NB4 (cell line): ENCODE measurements at regions not wholly inside any gene's neighbourhood (a gene's known extent, or its start where the extent isn't known, plus 50 kb on each side); places are given as distances from the start of the nearest gene placed in this dataset.

Experiments used
- CTCF ChIP-seq: IDR thresholded peaks from one replicate; pipeline ENCODE4 v1.5.1; 2012; ENCODE audit warnings: low read depth, low read length
- MAX ChIP-seq: IDR thresholded peaks from 2 replicates; pipeline ENCODE4 v1.6.1; 2011; ENCODE audit warnings: low read depth, low read length
- MYC ChIP-seq: IDR thresholded peaks from 2 replicates; pipeline ENCODE4 v1.6.1; 2011; ENCODE audit warnings: low read depth, low read length
- POLR2A ChIP-seq: IDR thresholded peaks from 2 replicates; pipeline ENCODE4 v1.6.1; 2011; ENCODE audit warnings: mild to moderate bottlenecking; ENCODE audit not compliant: insufficient read length; ENCODE audit errors: extremely low read depth

GRCh38 chr2:165033402-165033801 lies 78.1 kb upstream of the SLC38A11 start:
- TF ChIP-seq CTCF (no peak), MAX (no peak), MYC (no peak), POLR2A (no peak)
